Gastroesophageal sphincter (tissue), 3 donors: ENCODE measurements at regions not wholly inside any gene's neighbourhood (a gene's known extent, or its start where the extent isn't known, plus 50 kb on each side); places are given as distances from the start of the nearest gene placed in this dataset.

Experiments used
- CTCF ChIP-seq, 4 experiments: fragments of 200-600 bp in 2 of 4; fragments of 450-650 bp in 2 of 4; sonication (generic) in 1 of 4; IDR thresholded peaks; one replicate each; pipeline ENCODE4 v1.5.1; 2017 to 2019; ENCODE audit warnings: antibody characterized with exemption in 4 of 4, mild to moderate bottlenecking in 2 of 4, moderate library complexity in 2 of 4
- EP300 ChIP-seq: sonication (generic); formaldehyde crosslinking; IDR thresholded peaks from one replicate; pipeline ENCODE4 v1.6.1; 2017; ENCODE audit warnings: antibody characterized with exemption, mild to moderate bottlenecking
- POLR2A ChIP-seq, 2 donors: fragments of 450-650 bp; IDR thresholded peaks; one replicate each; pipeline ENCODE4 v1.6.1; 2017; ENCODE audit warnings: antibody characterized with exemption in 2 of 2, mild to moderate bottlenecking in 2 of 2, moderate library complexity in 1 of 2

GRCh38 chr5:143952809-143953208 is 140.8 kb downstream of the HMHB1 start:
- TF ChIP-seq EP300, result no peak
- no peak for TF ChIP-seq POLR2A (IDR thresholded peaks at IDR 0.05)
- TF ChIP-seq CTCF (IDR thresholded peaks at IDR 0.05), result no peak
